GM23338 (cell line): ENCODE measurements at regions not wholly inside any gene's neighbourhood (a gene's known extent, or its start where the extent isn't known, plus 50 kb on each side); places are given as distances from the start of the nearest gene placed in this dataset.

ENCODE experiments used
- ATAC-seq: fragments of 200-7000 bp; cut with Tn5 transposase; 3 replicates; pipeline ENCODE4 v1.9.1; 2020
- DNase-seq: peaks from one replicate; pipeline ENCODE4 v3.0.0-alpha.2; 2015; ENCODE audit warnings: low spot score
- H2AFZ ChIP-seq: fragments of 200-600 bp; sonication (generic); 2 replicates; pipeline ENCODE4 v1.8.0; 2016; ENCODE audit warnings: antibody characterized with exemption, mild to moderate bottlenecking, moderate library complexity
- H3F3A ChIP-seq: fragments of 200-600 bp; sonication (generic); replicated peaks from 2 replicates; pipeline ENCODE4 v1.8.0; 2017; ENCODE audit warnings: antibody characterized with exemption, mixed run types, low read depth
- H3K27ac ChIP-seq: fragments of 200-600 bp; sonication (generic); 2 replicates; pipeline ENCODE4 v1.6.1; 2016; ENCODE audit warnings: low read depth
- H3K27me3 ChIP-seq: fragments of 200-600 bp; sonication (generic); 2 replicates; pipeline ENCODE4 v1.8.0; 2016; ENCODE audit warnings: mild to moderate bottlenecking, mixed run types, moderate library complexity; ENCODE audit not compliant: insufficient read depth
- H3K36me3 ChIP-seq: fragments of 200-600 bp; sonication (generic); 2 replicates; pipeline ENCODE4 v1.8.0; 2016; ENCODE audit warnings: mild to moderate bottlenecking; ENCODE audit not compliant: insufficient read depth
- H3K4me1 ChIP-seq: fragments of 200-600 bp; sonication (generic); 2 replicates; pipeline ENCODE4 v1.8.0; 2016; ENCODE audit warnings: mild to moderate bottlenecking, moderate library complexity; ENCODE audit not compliant: insufficient read depth
- H3K4me2 ChIP-seq: fragments of 200-600 bp; sonication (generic); 2 replicates; pipeline ENCODE4 v1.7.1; 2017; ENCODE audit warnings: mixed run types
- H3K4me3 ChIP-seq: fragments of 200-600 bp; sonication (generic); 2 replicates; pipeline ENCODE4 v1.6.1; 2016; ENCODE audit warnings: mixed run types
- H3K79me2 ChIP-seq: fragments of 200-600 bp; sonication (generic); replicated peaks from 2 replicates; pipeline ENCODE4 v1.8.0; 2017; ENCODE audit warnings: mild to moderate bottlenecking; ENCODE audit not compliant: insufficient read depth
- H3K9me2 ChIP-seq: fragments of 200-600 bp; sonication (generic); 2 replicates; pipeline ENCODE4 v1.8.0; 2017; ENCODE audit not compliant: insufficient read depth
- H4K20me1 ChIP-seq: fragments of 200-600 bp; sonication (generic); replicated peaks from 2 replicates; pipeline ENCODE4 v1.8.0; 2017; ENCODE audit warnings: mild to moderate bottlenecking; ENCODE audit not compliant: insufficient read depth
- H3K27ac Mint-ChIP-seq: 2 replicates; pipeline ENCODE4 v1.8.0; 2020; ENCODE audit warnings: inconsistent platforms, mild to moderate bottlenecking, moderate library complexity, mixed read lengths
- H3K27me3 Mint-ChIP-seq: 3 replicates; pipeline ENCODE4 v1.8.0; 2022; ENCODE audit warnings: low read depth, mild to moderate bottlenecking, moderate library complexity, mixed read lengths, inconsistent platforms; ENCODE audit not compliant: insufficient read depth, poor library complexity
- H3K36me3 Mint-ChIP-seq: 3 replicates; pipeline ENCODE4 v1.8.0; 2021; ENCODE audit warnings: low read depth, mild to moderate bottlenecking, inconsistent platforms, moderate library complexity, mixed read lengths
- H3K4me1 Mint-ChIP-seq: 3 replicates; pipeline ENCODE4 v1.8.0; 2020; ENCODE audit warnings: mild to moderate bottlenecking, inconsistent platforms, mixed read lengths
- H3K4me3 Mint-ChIP-seq: 3 replicates; pipeline ENCODE4 v1.8.0; 2021; ENCODE audit warnings: moderate library complexity, mild to moderate bottlenecking, inconsistent platforms, mixed read lengths
- H3K9me3 Mint-ChIP-seq: 3 replicates; pipeline ENCODE4 v1.8.0; 2020; ENCODE audit warnings: moderate library complexity, mild to moderate bottlenecking, inconsistent platforms, mixed read lengths
- CREB1 ChIP-seq: fragments of 250-450 bp; sonication (Bioruptor Pico); IDR thresholded peaks from 2 replicates; pipeline ENCODE4 v1.5.0; 2020; ENCODE audit warnings: low read depth, mild to moderate bottlenecking, moderate library complexity
- EZH2 ChIP-seq: fragments of 200-600 bp; sonication (generic); IDR thresholded peaks from one replicate; pipeline ENCODE4 v1.8.0; 2017; ENCODE audit warnings: antibody characterized with exemption, mild to moderate bottlenecking, low read depth; ENCODE audit not compliant: unreplicated experiment
- EZH2phosphoT487 ChIP-seq: fragments of 200-600 bp; sonication (generic); IDR thresholded peaks from one replicate; pipeline ENCODE4 v1.8.1; 2018; ENCODE audit warnings: antibody characterized with exemption; ENCODE audit not compliant: unreplicated experiment
- JUNB ChIP-seq: IDR thresholded peaks from one replicate; pipeline ENCODE4 v1.6.1; 2016; ENCODE audit warnings: antibody characterized with exemption; ENCODE audit not compliant: unreplicated experiment
- NANOG ChIP-seq: IDR thresholded peaks from 2 replicates; pipeline ENCODE4 v1.6.1; 2016; ENCODE audit warnings: antibody characterized with exemption, borderline replicate concordance
- POLR2AphosphoS5 ChIP-seq: IDR thresholded peaks from 2 replicates; pipeline ENCODE4 v1.6.1; 2016; ENCODE audit warnings: antibody characterized with exemption, low read depth
- STAT1 ChIP-seq: IDR thresholded peaks from one replicate; pipeline ENCODE4 v1.6.1; 2016; ENCODE audit warnings: antibody characterized with exemption; ENCODE audit not compliant: unreplicated experiment
- ZNF114 ChIP-seq: fragments of 250-450 bp; sonication (Bioruptor Pico); IDR thresholded peaks from 2 replicates; pipeline ENCODE4 v1.5.0; 2020; ENCODE audit warnings: mild to moderate bottlenecking, moderate library complexity
- ZNF331 ChIP-seq: fragments of 250-450 bp; sonication (Bioruptor Pico); IDR thresholded peaks from 2 replicates; pipeline ENCODE4 v1.5.0; 2020; ENCODE audit warnings: low read depth, mild to moderate bottlenecking, moderate library complexity
- TF ChIP-seq, protein P1 (sequence below): IDR thresholded peaks from 2 replicates; pipeline ENCODE4 v1.6.1; 2016; ENCODE audit warnings: antibody characterized with exemption
- TF ChIP-seq, protein P2 (sequence below): IDR thresholded peaks from one replicate; pipeline ENCODE4 v1.6.1; 2018; ENCODE audit warnings: antibody characterized with exemption; ENCODE audit not compliant: unreplicated experiment
- TF ChIP-seq, protein P3 (sequence below): fragments of 250-450 bp; sonication (Bioruptor Pico); IDR thresholded peaks from 2 replicates; pipeline ENCODE4 v1.5.0; 2020; ENCODE audit warnings: mild to moderate bottlenecking, moderate library complexity
- TF ChIP-seq, protein P4 (sequence below), 2 experiments: fragments of 200-600 bp in 1 of 2; sonication (generic) in 1 of 2; conservative IDR thresholded peaks; 2 replicates each; pipeline versions ENCODE4 v1.5.1 to v1.6.1; 2016 to 2017; ENCODE audit warnings: antibody characterized with exemption in 2 of 2, low read depth in 2 of 2, mild to moderate bottlenecking in 2 of 2, moderate library complexity in 1 of 2

DNA sequence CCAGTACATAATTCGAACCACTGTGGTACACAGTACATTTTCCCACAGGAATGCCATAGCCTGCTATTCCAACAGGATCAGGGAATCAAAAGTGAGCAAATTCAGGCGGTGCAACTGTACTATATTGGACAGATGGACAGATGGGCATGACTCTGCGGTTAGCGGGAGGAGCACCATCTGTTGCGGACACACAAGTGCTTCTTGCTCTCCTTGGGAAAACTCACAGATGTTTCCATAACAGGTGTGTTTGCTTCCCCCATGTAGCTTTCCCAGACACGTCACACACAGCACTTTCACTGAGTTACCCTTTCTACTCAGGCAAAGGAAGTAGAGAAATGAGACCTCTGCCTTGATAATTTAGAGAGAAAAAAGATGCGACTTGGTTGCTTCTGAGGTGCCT is 325.1 kb upstream of the THBS1 start:
- Histone ChIP-seq H3K9me2 (no peaks in the 10 kb centered on the region), H4K20me1 (no peaks in the 10 kb centered on the region), H3K4me1 (no peaks in the 10 kb centered on the region), H3K27ac (no peak overlapping the region), H3F3A (no peaks in the 10 kb centered on the region), H2AFZ (no peak overlapping the region), H3K4me3 (no peak overlapping the region), H3K4me2 (no peak overlapping the region), H3K79me2 (no peaks in the 10 kb centered on the region), H3K36me3 (no peaks in the 10 kb centered on the region), H3K27me3 (no peaks in the 10 kb centered on the region)
- no peak for TF ChIP-seq NANOG
- TF ChIP-seq, protein P1, sequence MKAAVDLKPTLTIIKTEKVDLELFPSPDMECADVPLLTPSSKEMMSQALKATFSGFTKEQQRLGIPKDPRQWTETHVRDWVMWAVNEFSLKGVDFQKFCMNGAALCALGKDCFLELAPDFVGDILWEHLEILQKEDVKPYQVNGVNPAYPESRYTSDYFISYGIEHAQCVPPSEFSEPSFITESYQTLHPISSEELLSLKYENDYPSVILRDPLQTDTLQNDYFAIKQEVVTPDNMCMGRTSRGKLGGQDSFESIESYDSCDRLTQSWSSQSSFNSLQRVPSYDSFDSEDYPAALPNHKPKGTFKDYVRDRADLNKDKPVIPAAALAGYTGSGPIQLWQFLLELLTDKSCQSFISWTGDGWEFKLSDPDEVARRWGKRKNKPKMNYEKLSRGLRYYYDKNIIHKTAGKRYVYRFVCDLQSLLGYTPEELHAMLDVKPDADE = no peak
- no peak for TF ChIP-seq ZNF114 (CRISPR knock-in tag)
- no peak for TF ChIP-seq CREB1 (CRISPR knock-in tag)
- TF ChIP-seq STAT1 = no peak
- TF ChIP-seq EZH2 = no peak
- TF ChIP-seq, protein P2, sequence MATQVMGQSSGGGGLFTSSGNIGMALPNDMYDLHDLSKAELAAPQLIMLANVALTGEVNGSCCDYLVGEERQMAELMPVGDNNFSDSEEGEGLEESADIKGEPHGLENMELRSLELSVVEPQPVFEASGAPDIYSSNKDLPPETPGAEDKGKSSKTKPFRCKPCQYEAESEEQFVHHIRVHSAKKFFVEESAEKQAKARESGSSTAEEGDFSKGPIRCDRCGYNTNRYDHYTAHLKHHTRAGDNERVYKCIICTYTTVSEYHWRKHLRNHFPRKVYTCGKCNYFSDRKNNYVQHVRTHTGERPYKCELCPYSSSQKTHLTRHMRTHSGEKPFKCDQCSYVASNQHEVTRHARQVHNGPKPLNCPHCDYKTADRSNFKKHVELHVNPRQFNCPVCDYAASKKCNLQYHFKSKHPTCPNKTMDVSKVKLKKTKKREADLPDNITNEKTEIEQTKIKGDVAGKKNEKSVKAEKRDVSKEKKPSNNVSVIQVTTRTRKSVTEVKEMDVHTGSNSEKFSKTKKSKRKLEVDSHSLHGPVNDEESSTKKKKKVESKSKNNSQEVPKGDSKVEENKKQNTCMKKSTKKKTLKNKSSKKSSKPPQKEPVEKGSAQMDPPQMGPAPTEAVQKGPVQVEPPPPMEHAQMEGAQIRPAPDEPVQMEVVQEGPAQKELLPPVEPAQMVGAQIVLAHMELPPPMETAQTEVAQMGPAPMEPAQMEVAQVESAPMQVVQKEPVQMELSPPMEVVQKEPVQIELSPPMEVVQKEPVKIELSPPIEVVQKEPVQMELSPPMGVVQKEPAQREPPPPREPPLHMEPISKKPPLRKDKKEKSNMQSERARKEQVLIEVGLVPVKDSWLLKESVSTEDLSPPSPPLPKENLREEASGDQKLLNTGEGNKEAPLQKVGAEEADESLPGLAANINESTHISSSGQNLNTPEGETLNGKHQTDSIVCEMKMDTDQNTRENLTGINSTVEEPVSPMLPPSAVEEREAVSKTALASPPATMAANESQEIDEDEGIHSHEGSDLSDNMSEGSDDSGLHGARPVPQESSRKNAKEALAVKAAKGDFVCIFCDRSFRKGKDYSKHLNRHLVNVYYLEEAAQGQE = no peak
- TF ChIP-seq, protein P3, sequence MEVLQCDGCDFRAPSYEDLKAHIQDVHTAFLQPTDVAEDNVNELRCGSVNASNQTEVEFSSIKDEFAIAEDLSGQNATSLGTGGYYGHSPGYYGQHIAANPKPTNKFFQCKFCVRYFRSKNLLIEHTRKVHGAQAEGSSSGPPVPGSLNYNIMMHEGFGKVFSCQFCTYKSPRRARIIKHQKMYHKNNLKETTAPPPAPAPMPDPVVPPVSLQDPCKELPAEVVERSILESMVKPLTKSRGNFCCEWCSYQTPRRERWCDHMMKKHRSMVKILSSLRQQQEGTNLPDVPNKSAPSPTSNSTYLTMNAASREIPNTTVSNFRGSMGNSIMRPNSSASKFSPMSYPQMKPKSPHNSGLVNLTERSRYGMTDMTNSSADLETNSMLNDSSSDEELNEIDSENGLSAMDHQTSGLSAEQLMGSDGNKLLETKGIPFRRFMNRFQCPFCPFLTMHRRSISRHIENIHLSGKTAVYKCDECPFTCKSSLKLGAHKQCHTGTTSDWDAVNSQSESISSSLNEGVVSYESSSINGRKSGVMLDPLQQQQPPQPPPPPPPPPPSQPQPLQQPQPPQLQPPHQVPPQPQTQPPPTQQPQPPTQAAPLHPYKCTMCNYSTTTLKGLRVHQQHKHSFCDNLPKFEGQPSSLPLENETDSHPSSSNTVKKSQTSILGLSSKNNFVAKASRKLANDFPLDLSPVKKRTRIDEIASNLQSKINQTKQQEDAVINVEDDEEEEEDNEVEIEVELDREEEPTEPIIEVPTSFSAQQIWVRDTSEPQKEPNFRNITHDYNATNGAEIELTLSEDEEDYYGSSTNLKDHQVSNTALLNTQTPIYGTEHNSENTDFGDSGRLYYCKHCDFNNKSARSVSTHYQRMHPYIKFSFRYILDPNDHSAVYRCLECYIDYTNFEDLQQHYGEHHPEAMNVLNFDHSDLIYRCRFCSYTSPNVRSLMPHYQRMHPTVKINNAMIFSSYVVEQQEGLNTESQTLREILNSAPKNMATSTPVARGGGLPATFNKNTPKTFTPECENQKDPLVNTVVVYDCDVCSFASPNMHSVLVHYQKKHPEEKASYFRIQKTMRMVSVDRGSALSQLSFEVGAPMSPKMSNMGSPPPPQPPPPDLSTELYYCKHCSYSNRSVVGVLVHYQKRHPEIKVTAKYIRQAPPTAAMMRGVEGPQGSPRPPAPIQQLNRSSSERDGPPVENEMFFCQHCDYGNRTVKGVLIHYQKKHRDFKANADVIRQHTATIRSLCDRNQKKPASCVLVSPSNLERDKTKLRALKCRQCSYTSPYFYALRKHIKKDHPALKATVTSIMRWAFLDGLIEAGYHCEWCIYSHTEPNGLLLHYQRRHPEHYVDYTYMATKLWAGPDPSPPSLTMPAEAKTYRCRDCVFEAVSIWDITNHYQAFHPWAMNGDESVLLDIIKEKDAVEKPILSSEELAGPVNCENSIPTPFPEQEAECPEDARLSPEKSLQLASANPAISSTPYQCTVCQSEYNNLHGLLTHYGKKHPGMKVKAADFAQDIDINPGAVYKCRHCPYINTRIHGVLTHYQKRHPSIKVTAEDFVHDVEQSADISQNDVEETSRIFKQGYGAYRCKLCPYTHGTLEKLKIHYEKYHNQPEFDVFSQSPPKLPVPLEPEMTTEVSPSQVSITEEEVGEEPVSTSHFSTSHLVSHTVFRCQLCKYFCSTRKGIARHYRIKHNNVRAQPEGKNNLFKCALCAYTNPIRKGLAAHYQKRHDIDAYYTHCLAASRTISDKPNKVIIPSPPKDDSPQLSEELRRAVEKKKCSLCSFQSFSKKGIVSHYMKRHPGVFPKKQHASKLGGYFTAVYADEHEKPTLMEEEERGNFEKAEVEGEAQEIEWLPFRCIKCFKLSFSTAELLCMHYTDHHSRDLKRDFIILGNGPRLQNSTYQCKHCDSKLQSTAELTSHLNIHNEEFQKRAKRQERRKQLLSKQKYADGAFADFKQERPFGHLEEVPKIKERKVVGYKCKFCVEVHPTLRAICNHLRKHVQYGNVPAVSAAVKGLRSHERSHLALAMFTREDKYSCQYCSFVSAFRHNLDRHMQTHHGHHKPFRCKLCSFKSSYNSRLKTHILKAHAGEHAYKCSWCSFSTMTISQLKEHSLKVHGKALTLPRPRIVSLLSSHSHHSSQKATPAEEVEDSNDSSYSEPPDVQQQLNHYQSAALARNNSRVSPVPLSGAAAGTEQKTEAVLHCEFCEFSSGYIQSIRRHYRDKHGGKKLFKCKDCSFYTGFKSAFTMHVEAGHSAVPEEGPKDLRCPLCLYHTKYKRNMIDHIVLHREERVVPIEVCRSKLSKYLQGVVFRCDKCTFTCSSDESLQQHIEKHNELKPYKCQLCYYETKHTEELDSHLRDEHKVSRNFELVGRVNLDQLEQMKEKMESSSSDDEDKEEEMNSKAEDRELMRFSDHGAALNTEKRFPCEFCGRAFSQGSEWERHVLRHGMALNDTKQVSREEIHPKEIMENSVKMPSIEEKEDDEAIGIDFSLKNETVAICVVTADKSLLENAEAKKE (CRISPR knock-in tag) = no peak
- TF ChIP-seq JUNB = no peak
- TF ChIP-seq ZNF331 (CRISPR knock-in tag) = no peak
- no peak for TF ChIP-seq EZH2phosphoT487
- TF ChIP-seq POLR2AphosphoS5 = no peak
- TF ChIP-seq, protein P4, sequence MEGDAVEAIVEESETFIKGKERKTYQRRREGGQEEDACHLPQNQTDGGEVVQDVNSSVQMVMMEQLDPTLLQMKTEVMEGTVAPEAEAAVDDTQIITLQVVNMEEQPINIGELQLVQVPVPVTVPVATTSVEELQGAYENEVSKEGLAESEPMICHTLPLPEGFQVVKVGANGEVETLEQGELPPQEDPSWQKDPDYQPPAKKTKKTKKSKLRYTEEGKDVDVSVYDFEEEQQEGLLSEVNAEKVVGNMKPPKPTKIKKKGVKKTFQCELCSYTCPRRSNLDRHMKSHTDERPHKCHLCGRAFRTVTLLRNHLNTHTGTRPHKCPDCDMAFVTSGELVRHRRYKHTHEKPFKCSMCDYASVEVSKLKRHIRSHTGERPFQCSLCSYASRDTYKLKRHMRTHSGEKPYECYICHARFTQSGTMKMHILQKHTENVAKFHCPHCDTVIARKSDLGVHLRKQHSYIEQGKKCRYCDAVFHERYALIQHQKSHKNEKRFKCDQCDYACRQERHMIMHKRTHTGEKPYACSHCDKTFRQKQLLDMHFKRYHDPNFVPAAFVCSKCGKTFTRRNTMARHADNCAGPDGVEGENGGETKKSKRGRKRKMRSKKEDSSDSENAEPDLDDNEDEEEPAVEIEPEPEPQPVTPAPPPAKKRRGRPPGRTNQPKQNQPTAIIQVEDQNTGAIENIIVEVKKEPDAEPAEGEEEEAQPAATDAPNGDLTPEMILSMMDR (conservative IDR thresholded peaks at IDR 0.05; ENCODE audit: low read depth in 2 of 2) = no peak
- no peaks in the 10 kb centered on the region; the same call in 2 of the 3 replicates for H3K9me3 Mint-ChIP-seq
- DNase-seq (no peak), ATAC-seq (no peak)
- no peaks in the 10 kb centered on the region for H3K36me3 Mint-ChIP-seq
- no peak overlapping the region for H3K4me3 Mint-ChIP-seq
- H3K27ac Mint-ChIP-seq = no peak overlapping the region
- H3K27me3 Mint-ChIP-seq = no peaks in the 10 kb centered on the region
- no peaks in the 10 kb centered on the region for H3K4me1 Mint-ChIP-seq
